Endothelial cell of umbilical vein (primary cell): ENCODE measurements at regions not wholly inside any gene's neighbourhood (a gene's known extent, or its start where the extent isn't known, plus 50 kb on each side); places are given as distances from the start of the nearest gene placed in this dataset.

Source experiments
- BruUV-seq: library from RNA; stranded (reverse); fragments of 400-500 nt; replicated peaks from 2 replicates; lab custom pipeline; 2021; lab: Mats Ljungman, UMichigan
- CTCF ChIA-PET: fragments of 300-600, 350-600 bp; sonication (Branson Sonifier 250); formaldehyde crosslinking; loops from one replicate; lab custom pipeline; 2021; ENCODE audit warnings: antibody characterized with exemption, inconsistent platforms; lab: Charles Lee
- POLR2A ChIA-PET: fragments of 300-600, 350-600 bp; sonication (Branson Sonifier 250); formaldehyde crosslinking; loops from one replicate; lab custom pipeline; 2021; ENCODE audit warnings: antibody characterized with exemption, inconsistent platforms; lab: Charles Lee
- DNase-seq: peaks from one replicate; pipeline ENCODE4 v3.0.0-alpha.2; 2011; ENCODE audit warnings: low read depth, low spot score
- FAIRE-seq: peaks from 2 replicates; lab custom pipeline; 2011; peaks lifted over from hg19 to GRCh38; lab: Jason Lieb, UNC
- H2AFZ ChIP-seq: 2 replicates; pipeline ENCODE4 v1.6.0; 2012; ENCODE audit warnings: low read depth, low read length, control low read depth, inconsistent platforms
- H3K27ac ChIP-seq: 2 replicates; pipeline ENCODE4 v1.5.1; 2011; ENCODE audit warnings: low read depth, mild to moderate bottlenecking, control low read depth, low read length, moderate library complexity; ENCODE audit not compliant: insufficient read depth
- H3K27me3 ChIP-seq, 2 experiments: 2 replicates each; pipeline versions ENCODE4 v1.6.0 to v1.6.1; 2011; ENCODE audit warnings: low read length in 2 of 2, mixed read lengths in 1 of 2; ENCODE audit not compliant: control insufficient read depth in 2 of 2, insufficient read depth in 2 of 2
- H3K36me3 ChIP-seq, 2 experiments: 2 replicates in 1 of 2; 3 replicates in 1 of 2; pipeline ENCODE4 v1.5.1; 2011; ENCODE audit warnings: low read length in 2 of 2, mild to moderate bottlenecking in 1 of 2, moderate library complexity in 1 of 2; ENCODE audit not compliant: control insufficient read depth in 2 of 2, insufficient read depth in 2 of 2; ENCODE audit errors: extremely low read depth in 1 of 2
- H3K4me1 ChIP-seq: 3 replicates; pipeline ENCODE4 v1.5.1; 2011; ENCODE audit warnings: mild to moderate bottlenecking, low read length; ENCODE audit not compliant: control insufficient read depth, insufficient read depth; ENCODE audit errors: extremely low read depth
- H3K4me2 ChIP-seq: 2 replicates; pipeline ENCODE4 v1.6.1; 2011; ENCODE audit warnings: low read length, control low read depth, mixed read lengths; ENCODE audit not compliant: insufficient read depth
- H3K4me3 ChIP-seq, 3 experiments: fragments of 200-600 bp in 1 of 3; sonication (generic), shearing (Covaris generic) in 1 of 3; replicated peaks in 1 of 3; 2 replicates each; pipeline ENCODE4 v1.5.1; 2011 to 2016; ENCODE audit warnings: control low read depth in 3 of 3, low read length in 3 of 3, mild to moderate bottlenecking in 2 of 3, inconsistent platforms in 1 of 3, low read depth in 1 of 3, moderate library complexity in 1 of 3; ENCODE audit not compliant: insufficient read depth in 1 of 3
- H3K79me2 ChIP-seq: 2 replicates; pipeline ENCODE4 v1.6.0; 2012; ENCODE audit warnings: low read length, inconsistent platforms; ENCODE audit not compliant: control insufficient read depth, insufficient read depth
- H3K9ac ChIP-seq: replicated peaks from 2 replicates; pipeline ENCODE3; 2011; ENCODE audit warnings: low read length, control low read depth; ENCODE audit not compliant: insufficient read depth; ENCODE audit errors: extremely low read depth
- H3K9me1 ChIP-seq: replicated peaks from 3 replicates; pipeline ENCODE4 v1.6.0; 2011; ENCODE audit warnings: mild to moderate bottlenecking, low read length; ENCODE audit not compliant: control insufficient read depth, insufficient read depth; ENCODE audit errors: extremely low read depth
- H3K9me3 ChIP-seq: replicated peaks from 2 replicates; pipeline ENCODE4 v1.5.1; 2012; ENCODE audit warnings: low read length, inconsistent platforms; ENCODE audit not compliant: control insufficient read depth, insufficient read depth
- H4K20me1 ChIP-seq: replicated peaks from 2 replicates; pipeline ENCODE3; 2011; ENCODE audit warnings: mild to moderate bottlenecking, low read length; ENCODE audit not compliant: control insufficient read depth, insufficient read depth; ENCODE audit errors: extremely low read depth
- EZH2 ChIP-seq: IDR thresholded peaks from 2 replicates; pipeline ENCODE4 v1.6.1; 2012; ENCODE audit warnings: borderline replicate concordance, low read depth, mild to moderate bottlenecking, moderate library complexity, low read length, inconsistent platforms; ENCODE audit not compliant: severe bottlenecking
- FOS ChIP-seq: IDR thresholded peaks from 2 replicates; pipeline ENCODE4 v1.6.1; 2011; ENCODE audit warnings: mild to moderate bottlenecking, low read length, moderate library complexity, borderline replicate concordance; ENCODE audit not compliant: insufficient read depth
- GATA2 ChIP-seq: IDR thresholded peaks from 2 replicates; pipeline ENCODE4 v1.7.0; 2011; ENCODE audit warnings: low read depth, mild to moderate bottlenecking, moderate library complexity, mixed read lengths, low read length; ENCODE audit not compliant: insufficient read length, insufficient read depth
- JUN ChIP-seq: IDR thresholded peaks from 2 replicates; pipeline ENCODE4 v1.6.1; 2011; ENCODE audit warnings: borderline replicate concordance, low read depth; ENCODE audit not compliant: insufficient read length, insufficient read depth
- MYC ChIP-seq: IDR thresholded peaks from one replicate; pipeline ENCODE4 v1.6.1; 2011; ENCODE audit warnings: mild to moderate bottlenecking, low read depth, low read length
- POLR2A ChIP-seq: IDR thresholded peaks from 2 replicates; pipeline ENCODE4 v1.6.1; 2012; ENCODE audit warnings: low read depth, mild to moderate bottlenecking, control low read depth, low read length
- POLR2AphosphoS5 ChIP-seq: IDR thresholded peaks from 2 replicates; pipeline ENCODE4 v1.6.1; 2012; ENCODE audit warnings: low read depth, mild to moderate bottlenecking, control low read depth, low read length, moderate library complexity; ENCODE audit not compliant: insufficient read depth
- dilution Hi-C: fragments of 300-500 bp; cut with MboI; formaldehyde crosslinking; loops from one replicate; pipeline ENCODE4 v1.15.0; 2019; ENCODE audit warnings: low sequenced_read_pairs; ENCODE audit not compliant: extremely low pct_ligation_motif_present
- intact Hi-C: fragments of 100-400 bp; cut with micrococcal nuclease; formaldehyde crosslinking; loops from one replicate; pipeline ENCODE4 v1.10.0; 2022
- TF ChIP-seq, protein P1 (sequence below), 2 donors: IDR thresholded peaks; 1 replicate in 1 of 2; 2 replicates in 1 of 2; pipeline ENCODE4 v1.5.1; 2011; ENCODE audit warnings: low read length in 2 of 2, mild to moderate bottlenecking in 2 of 2, moderate library complexity in 2 of 2, control low read depth in 1 of 2, inconsistent platforms in 1 of 2, low read depth in 1 of 2; ENCODE audit not compliant: insufficient read depth in 1 of 2; ENCODE audit errors: extremely low read depth in 1 of 2
- TF ChIP-seq, protein P2 (sequence below): IDR thresholded peaks from 2 replicates; pipeline ENCODE4 v1.6.1; 2011; ENCODE audit not compliant: insufficient read depth, insufficient read length

DNA sequence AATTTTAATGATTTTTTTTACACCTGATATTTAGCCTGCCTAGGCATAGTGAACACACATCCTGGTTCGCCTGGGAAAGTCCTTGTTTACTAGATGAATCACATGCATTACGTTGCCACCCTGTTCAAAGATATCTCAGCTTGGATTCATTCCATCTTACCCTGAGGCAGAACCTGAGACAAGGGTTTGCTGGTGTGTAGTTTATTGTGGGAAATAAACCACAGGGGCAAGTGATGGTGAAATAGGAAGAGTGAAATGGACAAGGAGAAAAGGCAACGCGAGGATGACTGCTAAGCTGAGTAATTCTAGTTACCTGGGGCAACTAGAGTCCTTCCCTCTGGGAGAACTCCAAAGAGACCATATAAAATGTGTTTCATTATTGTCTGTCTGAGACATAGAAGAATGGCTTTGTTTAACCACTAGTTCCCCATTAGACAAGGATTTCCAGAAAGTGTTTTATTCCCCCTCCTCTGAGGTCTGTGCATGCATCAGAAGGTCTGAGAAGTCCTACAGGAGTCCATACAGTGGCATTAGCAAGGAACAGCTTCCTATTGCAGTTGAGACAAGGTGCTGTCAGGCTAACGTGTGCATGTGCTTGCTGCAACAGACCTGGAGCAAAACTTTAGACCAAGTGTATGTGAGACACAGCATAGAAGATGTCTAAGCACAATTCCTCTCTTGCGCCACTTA lies 797.3 kb upstream of the FRG1 start:
- dilution Hi-C loops: no loop called here
- Histone ChIP-seq H2AFZ (no peak overlapping the region), H3K4me1 (no peaks in the 10 kb centered on the region), H4K20me1 (no peaks in the 10 kb centered on the region), H3K27me3 (no peaks in the 10 kb centered on the region), H3K9me3 (peaks cover 6% of the 10 kb centered on the region), H3K4me2 (no peak overlapping the region), H3K9me1 (no peaks in the 10 kb centered on the region), H3K79me2 (no peaks in the 10 kb centered on the region), H3K4me3 (no peak overlapping the region), H3K9ac (no peak overlapping the region), H3K36me3 (no peaks in the 10 kb centered on the region), H3K27ac (no peak overlapping the region)
- POLR2A ChIA-PET: no interaction called here
- DNase-seq: no peak
- FAIRE-seq: no peak
- TF ChIP-seq GATA2: no peak
- intact Hi-C loops: no loop called here
- CTCF ChIA-PET: no interaction called here
- no TSS peak for BruUV-seq

DNA sequence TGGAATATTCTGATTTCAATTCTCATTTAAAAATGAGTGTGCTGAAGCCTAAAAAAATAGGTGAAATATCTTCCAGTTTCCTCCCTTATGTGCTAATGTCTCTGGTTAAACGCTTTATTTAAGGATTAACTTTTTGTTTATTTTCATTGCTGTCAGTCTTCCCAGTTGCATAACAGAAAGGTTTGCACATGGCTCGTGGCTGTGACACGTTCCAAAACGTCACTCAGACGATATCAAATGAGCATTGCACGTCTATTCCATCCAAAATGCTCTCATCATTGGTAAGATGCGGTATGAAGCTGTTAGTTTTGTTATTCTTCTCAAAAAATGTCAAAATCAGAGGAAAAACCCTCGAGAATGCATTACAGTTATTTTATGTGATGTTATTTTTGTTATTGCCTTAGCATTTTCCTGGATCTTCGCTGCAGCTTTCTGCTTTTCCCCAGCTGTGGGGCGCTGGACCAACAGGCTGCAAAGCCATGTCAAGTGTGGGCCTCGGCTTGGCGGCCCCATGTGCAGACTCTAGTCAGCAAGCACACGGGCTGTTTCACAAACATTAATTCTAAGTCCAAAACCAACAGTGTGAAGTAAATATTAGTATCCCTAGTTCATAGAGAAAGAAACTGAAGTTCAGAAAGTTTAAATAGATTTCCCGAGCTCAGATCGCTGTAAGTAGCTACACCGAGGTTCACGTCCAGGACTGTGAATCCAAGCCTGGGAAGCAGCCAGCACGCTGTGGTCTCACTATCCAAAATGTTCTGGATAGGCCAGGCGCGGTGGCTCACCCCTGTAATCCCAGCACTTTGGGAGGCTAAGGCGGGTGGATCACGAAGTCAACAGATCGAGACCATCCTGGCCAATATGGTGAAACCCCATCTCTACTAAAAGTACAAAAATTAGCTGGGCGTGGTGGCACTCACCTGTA lies 793.4 kb upstream of the FRG1 start:
- POLR2A ChIA-PET: no interaction called here
- DNase-seq (no peak), FAIRE-seq (no peak)
- Histone ChIP-seq H3K79me2 (no peaks in the 10 kb centered on the region), H3K36me3 (no peaks in the 10 kb centered on the region), H3K9ac (no peak overlapping the region), H3K9me1 (no peaks in the 10 kb centered on the region), H3K4me3 (no peak overlapping the region), H3K4me1 (no peaks in the 10 kb centered on the region), H3K4me2 (no peak overlapping the region), H4K20me1 (no peaks in the 10 kb centered on the region), H3K9me3 (peaks cover 6% of the 10 kb centered on the region), H2AFZ (no peak overlapping the region), H3K27me3 (no peaks in the 10 kb centered on the region), H3K27ac (no peak overlapping the region)
- dilution Hi-C loops (no loop called here), intact Hi-C loops (no loop called here)
- no TSS peak for BruUV-seq
- CTCF ChIA-PET: no interaction called here
- no peak for TF ChIP-seq GATA2
- no peak for TF ChIP-seq POLR2A
- TF ChIP-seq, protein P1, sequence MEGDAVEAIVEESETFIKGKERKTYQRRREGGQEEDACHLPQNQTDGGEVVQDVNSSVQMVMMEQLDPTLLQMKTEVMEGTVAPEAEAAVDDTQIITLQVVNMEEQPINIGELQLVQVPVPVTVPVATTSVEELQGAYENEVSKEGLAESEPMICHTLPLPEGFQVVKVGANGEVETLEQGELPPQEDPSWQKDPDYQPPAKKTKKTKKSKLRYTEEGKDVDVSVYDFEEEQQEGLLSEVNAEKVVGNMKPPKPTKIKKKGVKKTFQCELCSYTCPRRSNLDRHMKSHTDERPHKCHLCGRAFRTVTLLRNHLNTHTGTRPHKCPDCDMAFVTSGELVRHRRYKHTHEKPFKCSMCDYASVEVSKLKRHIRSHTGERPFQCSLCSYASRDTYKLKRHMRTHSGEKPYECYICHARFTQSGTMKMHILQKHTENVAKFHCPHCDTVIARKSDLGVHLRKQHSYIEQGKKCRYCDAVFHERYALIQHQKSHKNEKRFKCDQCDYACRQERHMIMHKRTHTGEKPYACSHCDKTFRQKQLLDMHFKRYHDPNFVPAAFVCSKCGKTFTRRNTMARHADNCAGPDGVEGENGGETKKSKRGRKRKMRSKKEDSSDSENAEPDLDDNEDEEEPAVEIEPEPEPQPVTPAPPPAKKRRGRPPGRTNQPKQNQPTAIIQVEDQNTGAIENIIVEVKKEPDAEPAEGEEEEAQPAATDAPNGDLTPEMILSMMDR (IDR thresholded peaks at IDR 0.05; ENCODE audit: extremely low read depth in 1 of 2, insufficient read depth in 1 of 2, low read depth in 1 of 2, low read length in 2 of 2): no peak
- TF ChIP-seq, protein P2, sequence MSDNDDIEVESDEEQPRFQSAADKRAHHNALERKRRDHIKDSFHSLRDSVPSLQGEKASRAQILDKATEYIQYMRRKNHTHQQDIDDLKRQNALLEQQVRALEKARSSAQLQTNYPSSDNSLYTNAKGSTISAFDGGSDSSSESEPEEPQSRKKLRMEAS: no peak
- no peak for TF ChIP-seq POLR2AphosphoS5
- TF ChIP-seq EZH2: no peak
- TF ChIP-seq MYC: no peak
- TF ChIP-seq JUN: no peak
- no peak for TF ChIP-seq FOS
